GM12873 (cell line): ENCODE measurements at regions not wholly inside any gene's neighbourhood (a gene's known extent, or its start where the extent isn't known, plus 50 kb on each side); places are given as distances from the start of the nearest gene placed in this dataset.

Experiments used
- CTCF ChIP-seq: IDR thresholded peaks from 2 replicates; pipeline ENCODE4 v1.5.1; 2012; ENCODE audit warnings: low read depth, mild to moderate bottlenecking, moderate library complexity, low read length, control low read depth; ENCODE audit not compliant: insufficient read depth; ENCODE audit errors: missing control alignments

- TF ChIP-seq CTCF: no peak
These were observed 154.0 kb upstream of the BCL6 start for GRCh38 chr3:187899246-187899645.

- TF ChIP-seq CTCF: no peak
These were observed 155.9 kb upstream of the BCL6 start for GRCh38 chr3:187900993-187901755.

GRCh38 chr3:187902041-187902471 lies 156.8 kb upstream of the BCL6 start:
- TF ChIP-seq CTCF: no peak

- no peak for TF ChIP-seq CTCF
These were observed 157.7 kb upstream of the BCL6 start for GRCh38 chr3:187902936-187903335.

- TF ChIP-seq CTCF: no peak
These were observed 158.4 kb upstream of the BCL6 start for GRCh38 chr3:187903697-187904096.

- no peak for TF ChIP-seq CTCF
These were observed 161.1 kb upstream of the BCL6 start for GRCh38 chr3:187906416-187906815.

- TF ChIP-seq CTCF: no peak
These were observed 161.7 kb upstream of the BCL6 start for GRCh38 chr3:187906920-187907319.
